K562 (cell line): ENCODE measurements at regions not wholly inside any gene's neighbourhood (a gene's known extent, or its start where the extent isn't known, plus 50 kb on each side); places are given as distances from the start of the nearest gene placed in this dataset.

Source experiments
- ARID2 ChIP-seq: fragments of 450-650 bp; IDR thresholded peaks from 2 replicates; pipeline ENCODE4 v1.6.1; 2017; ENCODE audit warnings: antibody characterized with exemption, mild to moderate bottlenecking
- CBX1 ChIP-seq: sonication (generic); IDR thresholded peaks from 2 replicates; pipeline ENCODE4 v1.6.1; 2016; ENCODE audit warnings: antibody characterized with exemption, low read depth, mild to moderate bottlenecking
- HDAC1 ChIP-seq, 2 experiments: fragments of 450-650 bp; IDR thresholded peaks; 2 replicates each; pipeline ENCODE4 v1.6.1; 2016 to 2017; ENCODE audit warnings: inconsistent platforms in 1 of 2, mild to moderate bottlenecking in 1 of 2, moderate library complexity in 1 of 2
- SIRT6 ChIP-seq: IDR thresholded peaks from one replicate; pipeline ENCODE4 v1.6.1; 2012; ENCODE audit warnings: low read depth, mild to moderate bottlenecking, control low read depth, inconsistent platforms, low read length, moderate library complexity
- TCF7 ChIP-seq: sonication (generic); IDR thresholded peaks from 2 replicates; pipeline ENCODE4 v1.6.1; 2016; ENCODE audit warnings: antibody characterized with exemption, borderline replicate concordance
- THAP12 ChIP-seq: fragments of 250-450 bp; sonication (Bioruptor Pico); IDR thresholded peaks from 2 replicates; pipeline ENCODE4 v1.9.0; 2021; ENCODE audit warnings: mild to moderate bottlenecking, inconsistent platforms
- TRIM24 ChIP-seq, 2 experiments: fragments of 450-650 bp; IDR thresholded peaks; 2 replicates each; pipeline ENCODE4 v1.6.1; 2016
- ZNF253 ChIP-seq: fragments of 250-450 bp; sonication (Bioruptor Pico); conservative IDR thresholded peaks from 2 replicates; pipeline ENCODE4 v1.6.1; 2021; ENCODE audit warnings: mild to moderate bottlenecking

- TF ChIP-seq ARID2 (no peak), HDAC1 (IDR thresholded peaks at IDR 0.05) (no peak), SIRT6 (no peak), TCF7 (no peak), ZNF253 (CRISPR knock-in tag) (no peak), CBX1 (no peak), THAP12 (CRISPR knock-in tag) (no peak), TRIM24 (IDR thresholded peaks at IDR 0.05) (no peak)
Observed at GRCh38 chr16:79651363-79651762, 50.8 kb upstream of the MAF start (continued).
